Trophoblast cell (in vitro differentiated cells and primary cell): ENCODE measurements at regions not wholly inside any gene's neighbourhood (a gene's known extent, or its start where the extent isn't known, plus 50 kb on each side); places are given as distances from the start of the nearest gene placed in this dataset.

ENCODE experiments used
- DNase-seq, 2 donors: peaks; one replicate each; pipeline ENCODE4 v3.0.0-alpha.2; 2016
- H2AFZ ChIP-seq: 2 replicates; pipeline ENCODE4 v1.6.1; 2013; ENCODE audit warnings: low read length, moderate library complexity, mild to moderate bottlenecking; ENCODE audit not compliant: insufficient read depth, poor library complexity
- H2AK5ac ChIP-seq: 2 replicates; pipeline ENCODE4 v1.6.1; 2013; ENCODE audit warnings: mild to moderate bottlenecking, low read length
- H2BK120ac ChIP-seq: 2 replicates; pipeline ENCODE4 v1.6.1; 2013; ENCODE audit warnings: low read length, mild to moderate bottlenecking, moderate library complexity; ENCODE audit not compliant: insufficient read depth, poor library complexity
- H2BK12ac ChIP-seq: 2 replicates; pipeline ENCODE4 v1.6.1; 2013; ENCODE audit warnings: mild to moderate bottlenecking, low read length, moderate library complexity
- H2BK5ac ChIP-seq: 2 replicates; pipeline ENCODE4 v1.6.1; 2013; ENCODE audit warnings: low read length, low read depth, moderate library complexity, mild to moderate bottlenecking; ENCODE audit not compliant: poor library complexity
- H3K14ac ChIP-seq: 2 replicates; pipeline ENCODE4 v1.6.1; 2013; ENCODE audit warnings: mild to moderate bottlenecking, low read length
- H3K18ac ChIP-seq: 2 replicates; pipeline ENCODE4 v1.6.1; 2013; ENCODE audit warnings: mild to moderate bottlenecking, low read length
- H3K23ac ChIP-seq: 2 replicates; pipeline ENCODE4 v1.6.1; 2013; ENCODE audit warnings: low read length
- H3K27ac ChIP-seq: 2 replicates; pipeline ENCODE4 v1.5.1; 2013; ENCODE audit warnings: low read depth, mild to moderate bottlenecking, inconsistent platforms, low read length, moderate library complexity
- H3K27me3 ChIP-seq: 2 replicates; pipeline ENCODE4 v1.6.1; 2013; ENCODE audit warnings: inconsistent platforms, mild to moderate bottlenecking, low read length, moderate library complexity; ENCODE audit not compliant: insufficient read depth
- H3K36me3 ChIP-seq, 2 experiments: 1 replicate in 1 of 2; 2 replicates in 1 of 2; pipeline ENCODE4 v1.6.1; 2013; ENCODE audit warnings: low read length in 2 of 2, mild to moderate bottlenecking in 2 of 2, moderate library complexity in 1 of 2; ENCODE audit not compliant: insufficient read depth in 2 of 2, control insufficient read depth in 1 of 2
- H3K4ac ChIP-seq: 2 replicates; pipeline ENCODE4 v1.6.1; 2013; ENCODE audit warnings: low read depth, mild to moderate bottlenecking, low read length, moderate library complexity
- H3K4me1 ChIP-seq, 2 experiments: 1 replicate in 1 of 2; 2 replicates in 1 of 2; pipeline ENCODE4 v1.6.1; 2013; ENCODE audit warnings: low read length in 2 of 2, mild to moderate bottlenecking in 2 of 2, moderate library complexity in 1 of 2; ENCODE audit not compliant: insufficient read depth in 2 of 2, control insufficient read depth in 1 of 2
- H3K4me2 ChIP-seq: 2 replicates; pipeline ENCODE4 v1.6.1; 2013; ENCODE audit warnings: inconsistent platforms, mild to moderate bottlenecking, low read length, moderate library complexity
- H3K4me3 ChIP-seq: 2 replicates; pipeline ENCODE4 v1.5.1; 2013; ENCODE audit warnings: mild to moderate bottlenecking, low read depth, low read length, inconsistent platforms
- H3K79me1 ChIP-seq: one replicate; pipeline ENCODE4 v1.6.1; 2013; ENCODE audit warnings: low read length
- H3K79me2 ChIP-seq: 2 replicates; pipeline ENCODE4 v1.6.1; 2013; ENCODE audit warnings: low read length, mild to moderate bottlenecking; ENCODE audit not compliant: control insufficient read depth, insufficient read depth, poor library complexity
- H3K9ac ChIP-seq: 2 replicates; pipeline ENCODE4 v1.6.1; 2013; ENCODE audit warnings: mild to moderate bottlenecking, low read length
- H3K9me3 ChIP-seq: 2 replicates; pipeline ENCODE4 v1.6.1; 2013; ENCODE audit warnings: low read depth, mild to moderate bottlenecking, control low read depth, inconsistent platforms, low read length; ENCODE audit not compliant: insufficient read depth
- H4K12ac ChIP-seq: 2 replicates; pipeline ENCODE4 v1.6.1; 2013; ENCODE audit warnings: low read depth, mild to moderate bottlenecking, low read length, moderate library complexity
- H4K8ac ChIP-seq: 2 replicates; pipeline ENCODE4 v1.6.1; 2013; ENCODE audit warnings: low read depth, mild to moderate bottlenecking, low read length, moderate library complexity
- H4K91ac ChIP-seq: one replicate; pipeline ENCODE4 v1.6.1; 2013; ENCODE audit warnings: low read depth, mild to moderate bottlenecking, low read length, moderate library complexity
- WGBS: extraction: QIAGEN DNeasy Blood & Tissue Kit; methylation state at CpG from one replicate; pipeline ENCODE4 v1.1.7; 2013; ENCODE audit warnings: missing lambda C conversion rate; ENCODE audit not compliant: insufficient read length, insufficient coverage; ENCODE audit errors: extremely low coverage; 5-methylcytosine and 5-hydroxymethylcytosine counted together

- H3K79me1 ChIP-seq: peaks cover 7% of the 10 kb centered on the region
- no peak overlapping the region for H2AFZ ChIP-seq
- no peak overlapping the region for H3K9ac ChIP-seq
- peaks cover 2 to 7% of the 10 kb centered on the region in 2 experiments for H3K4me1 ChIP-seq
- peak in 1 of 2 donors; percentile 27 for DNase-seq
- no peak overlapping the region for H3K4me3 ChIP-seq
- H3K79me2 ChIP-seq: no peaks in the 10 kb centered on the region
- no peak overlapping the region for H4K8ac ChIP-seq
- peak overlapping the region; percentile 80 for H4K91ac ChIP-seq
- H3K36me3 ChIP-seq: no peaks in the 10 kb centered on the region
- no peaks in the 10 kb centered on the region for H3K27me3 ChIP-seq
- H3K14ac ChIP-seq: peak overlapping the region; percentile 56
- H3K23ac ChIP-seq: no peak overlapping the region
- no peak overlapping the region for H3K4me2 ChIP-seq
- 100% methylated on average over 1 of the region's 5 CpGs for WGBS
- no peak overlapping the region for H3K4ac ChIP-seq
- no peak overlapping the region for H4K12ac ChIP-seq
- peak overlapping the region; percentile 97 for H2BK12ac ChIP-seq
- peak overlapping the region; percentile 84 for H2BK5ac ChIP-seq
- no peaks in the 10 kb centered on the region for H3K9me3 ChIP-seq
- H2AK5ac ChIP-seq: no peak overlapping the region
- peak overlapping the region; percentile 74 for H3K27ac ChIP-seq
- H2BK120ac ChIP-seq: peak overlapping the region; percentile 68
- no peak overlapping the region for H3K18ac ChIP-seq
Observed at GRCh38 chr6:119627908-119628669, 278.5 kb upstream of the MAN1A1 start.

GRCh38 chr6:119626884-119627619, 277.5 kb upstream of the MAN1A1 start:
- no peaks in the 10 kb centered on the region for H3K79me2 ChIP-seq
- no peak overlapping the region for H3K4me2 ChIP-seq
- no peak overlapping the region for H2AK5ac ChIP-seq
- H3K18ac ChIP-seq: no peak overlapping the region
- H3K79me1 ChIP-seq: peaks cover 7% of the 10 kb centered on the region
- no peak overlapping the region for H4K12ac ChIP-seq
- H2BK120ac ChIP-seq: no peak overlapping the region
- H3K9ac ChIP-seq: no peak overlapping the region
- no peak overlapping the region for H4K91ac ChIP-seq
- no peaks in the 10 kb centered on the region for H3K27me3 ChIP-seq
- H3K27ac ChIP-seq: no peak overlapping the region
- H4K8ac ChIP-seq: no peak overlapping the region
- H2AFZ ChIP-seq: no peak overlapping the region
- H3K36me3 ChIP-seq: no peaks in the 10 kb centered on the region
- H3K9me3 ChIP-seq: no peaks in the 10 kb centered on the region
- peak overlapping the region; percentile 40 for H2BK12ac ChIP-seq
- peaks cover 2 to 7% of the 10 kb centered on the region in 2 experiments for H3K4me1 ChIP-seq
- H3K4me3 ChIP-seq: no peak overlapping the region
- H2BK5ac ChIP-seq: no peak overlapping the region
- no peak overlapping the region for H3K4ac ChIP-seq
- WGBS: no CpG with 5 or more reads among the region's 4 CpGs
- H3K14ac ChIP-seq: no peak overlapping the region
- no peak overlapping the region for H3K23ac ChIP-seq
- DNase-seq: no peak

- H2AK5ac ChIP-seq: no peak overlapping the region
- no peak overlapping the region for H2BK120ac ChIP-seq
- no peak overlapping the region for H3K18ac ChIP-seq
- no peak overlapping the region for H3K14ac ChIP-seq
- H4K8ac ChIP-seq: no peak overlapping the region
- no peak overlapping the region for H3K23ac ChIP-seq
- no peaks in the 10 kb centered on the region for H3K4me1 ChIP-seq
- H4K12ac ChIP-seq: no peak overlapping the region
- no peaks in the 10 kb centered on the region for H3K9me3 ChIP-seq
- H3K27ac ChIP-seq: peak overlapping the region; percentile 84
- H3K27me3 ChIP-seq: no peaks in the 10 kb centered on the region
- H2AFZ ChIP-seq: no peak overlapping the region
- no peak overlapping the region for H3K9ac ChIP-seq
- H3K36me3 ChIP-seq: no peaks in the 10 kb centered on the region
- no peak overlapping the region for H4K91ac ChIP-seq
- H3K79me1 ChIP-seq: peaks cover 4% of the 10 kb centered on the region
- H3K79me2 ChIP-seq: no peaks in the 10 kb centered on the region
- no peak overlapping the region for H2BK12ac ChIP-seq
- DNase-seq: peak; percentile 16 to 43
- no peak overlapping the region for H3K4ac ChIP-seq
- WGBS: no CpG with 5 or more reads among the region's 4 CpGs
- H3K4me3 ChIP-seq: no peak overlapping the region
- H2BK5ac ChIP-seq: no peak overlapping the region
- peak overlapping the region; percentile 16 for H3K4me2 ChIP-seq
Observed at GRCh38 chr6:119620846-119621555, 271.4 kb upstream of the MAN1A1 start.

GRCh38 chr6:119614138-119614537, 264.6 kb upstream of the MAN1A1 start:
- Histone ChIP-seq H2AFZ (no peak overlapping the region), H3K14ac (no peak overlapping the region), H2BK120ac (no peak overlapping the region), H3K9me3 (no peaks in the 10 kb centered on the region), H2BK5ac (no peak overlapping the region), H3K18ac (no peak overlapping the region), H4K91ac (no peak overlapping the region), H3K4ac (no peak overlapping the region), H3K36me3 (no peaks in the 10 kb centered on the region), H3K79me2 (no peaks in the 10 kb centered on the region), H3K23ac (no peak overlapping the region), H3K4me3 (no peak overlapping the region), H2BK12ac (peak overlapping the region; percentile 21), H3K4me1 (peaks cover 3 to 4% of the 10 kb centered on the region in 2 experiments), H3K9ac (no peak overlapping the region), H3K79me1 (no peaks in the 10 kb centered on the region), H3K4me2 (no peak overlapping the region), H2AK5ac (no peak overlapping the region), H3K27ac (no peak overlapping the region), H3K27me3 (no peaks in the 10 kb centered on the region), H4K12ac (no peak overlapping the region), H4K8ac (no peak overlapping the region)
- no peak for DNase-seq
- no CpG with 5 or more reads among the region's 1 CpG for WGBS
